ENCODE measurements at regions not wholly inside any gene's neighbourhood (a gene's known extent, or its start where the extent isn't known, plus 50 kb on each side); places are given as distances from the start of the nearest gene placed in this dataset.

- TF ChIP-seq, protein P1, sequence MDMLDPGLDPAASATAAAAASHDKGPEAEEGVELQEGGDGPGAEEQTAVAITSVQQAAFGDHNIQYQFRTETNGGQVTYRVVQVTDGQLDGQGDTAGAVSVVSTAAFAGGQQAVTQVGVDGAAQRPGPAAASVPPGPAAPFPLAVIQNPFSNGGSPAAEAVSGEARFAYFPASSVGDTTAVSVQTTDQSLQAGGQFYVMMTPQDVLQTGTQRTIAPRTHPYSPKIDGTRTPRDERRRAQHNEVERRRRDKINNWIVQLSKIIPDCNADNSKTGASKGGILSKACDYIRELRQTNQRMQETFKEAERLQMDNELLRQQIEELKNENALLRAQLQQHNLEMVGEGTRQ (IDR thresholded peaks at IDR 0.05; ENCODE audit: low read length) = no peak
- no peak for TF ChIP-seq TAF1 (IDR thresholded peaks at IDR 0.05; ENCODE audit: low read depth, low read length)
- no peak for TF ChIP-seq KDM5A (IDR thresholded peaks at IDR 0.05; ENCODE audit: low read length)
- TF ChIP-seq RXRA (IDR thresholded peaks at IDR 0.05; ENCODE audit: insufficient read depth, low read depth, low read length) = no peak
- no peak for TF ChIP-seq BRCA1 (IDR thresholded peaks at IDR 0.05; ENCODE audit: low read depth, low read length)
- TF ChIP-seq GTF2F1 (IDR thresholded peaks at IDR 0.05; ENCODE audit: borderline replicate concordance, low read depth, low read length) = no peak
- no peak for TF ChIP-seq JUN (IDR thresholded peaks at IDR 0.05; ENCODE audit: low read depth, low read length)
- TF ChIP-seq CREB1 (IDR thresholded peaks at IDR 0.05) = no peak
- no peak for TF ChIP-seq FOSL1 (IDR thresholded peaks at IDR 0.05; ENCODE audit: insufficient read depth, low read depth, low read length)
- no peak for TF ChIP-seq E2F6 (IDR thresholded peaks at IDR 0.05)
- no peak overlapping the region for H3K23ac ChIP-seq (ENCODE audit: insufficient read length)
- H3K36me3 ChIP-seq (ENCODE audit: control insufficient read depth in 2 of 4, insufficient read depth in 4 of 4, low read length in 3 of 4) = no peaks in the 10 kb centered on the region
- no peak overlapping the region for H2BK5ac ChIP-seq (ENCODE audit: low read depth, low read length)
- no peak overlapping the region for H4K91ac ChIP-seq (replicated peaks; ENCODE audit: insufficient read length, low read length)
- H3K79me2 ChIP-seq (ENCODE audit: control insufficient read depth in 1 of 2, insufficient read depth in 2 of 2, low read length in 2 of 2) = no peaks in the 10 kb centered on the region
- 89% methylated on average over 13 of the region's 13 CpGs; no CpG with 5 or more reads in 1 of the 2 experiments for WGBS, 2 experiments (ENCODE audit: extremely low coverage in 1 of 2, insufficient coverage in 1 of 2, insufficient read length in 1 of 2, insufficient replicate concordance in 2 of 2, low coverage in 1 of 2, low lambda C conversion rate in 2 of 2, missing lambda C conversion rate in 1 of 2)
- no peak overlapping the region for H3K18ac ChIP-seq (ENCODE audit: extremely low read depth, low read length)
- no peak overlapping the region; the same call in 1 of the 2 replicates for H4K8ac ChIP-seq (ENCODE audit: extremely low read depth, insufficient read depth, low read length)
- no peak overlapping the region for H2BK15ac ChIP-seq (ENCODE audit: low read length)
- no peak overlapping the region for H2AK5ac ChIP-seq (ENCODE audit: low read depth, low read length)
- peaks cover 0 to 7% of the 10 kb centered on the region in 2 experiments; a peak in 1 of 4 replicates for H3K9me3 ChIP-seq (ENCODE audit: insufficient read depth in 2 of 2, low read depth in 1 of 2, low read length in 1 of 2)
- H4K20me1 ChIP-seq (replicated peaks in 1 of 2; ENCODE audit: control insufficient read depth in 1 of 2, insufficient read depth in 2 of 2, low read length in 2 of 2) = no peaks in the 10 kb centered on the region
- H3K23me2 ChIP-seq (ENCODE audit: low read depth, low read length) = no peaks in the 10 kb centered on the region
- H3K9ac ChIP-seq (replicated peaks in 1 of 4; ENCODE audit: extremely low read depth in 1 of 4, low read depth in 3 of 4, low read length in 3 of 4) = no peak overlapping the region
- no peaks in the 10 kb centered on the region for H3K79me1 ChIP-seq (ENCODE audit: low read depth, low read length)
- FAIRE-seq (no peak), DNase-seq (ENCODE audit: low read depth in 1 of 2, low spot score in 2 of 2) (no peak)
- no peak overlapping the region for H3K27ac ChIP-seq (ENCODE audit: low read depth, low read length)
- no peak overlapping the region for H3K14ac ChIP-seq (ENCODE audit: insufficient read length)
- no peak overlapping the region for H2BK20ac ChIP-seq (ENCODE audit: low read length)
- no peak overlapping the region for H2BK120ac ChIP-seq (replicated peaks; ENCODE audit: low read depth, low read length)
- H3K4ac ChIP-seq (replicated peaks; ENCODE audit: insufficient read length, low read depth, low read length) = no peak overlapping the region
- no peak overlapping the region for H2BK12ac ChIP-seq (ENCODE audit: low read depth, low read length)
- H3K27me3 ChIP-seq (replicated peaks in 1 of 4; ENCODE audit: control insufficient read depth in 3 of 4, extremely low read depth in 1 of 4, insufficient read depth in 3 of 4, low read length in 3 of 4) = no peaks in the 10 kb centered on the region
- H3K4me1 ChIP-seq (replicated peaks in 1 of 4; ENCODE audit: control insufficient read depth in 3 of 4, insufficient read depth in 4 of 4, low read length in 3 of 4) = no peaks in the 10 kb centered on the region
- ChIA-PET CTCF (ENCODE audit: partially characterized antibody) (no interaction called here), POLR2A (ENCODE audit: partially characterized antibody) (no interaction called here)
- no peak overlapping the region for H3K4me3 ChIP-seq (ENCODE audit: extremely low read depth in 1 of 4, insufficient read depth in 2 of 4, low read depth in 3 of 4, low read length in 4 of 4)
- H4K5ac ChIP-seq (ENCODE audit: insufficient read length, low read depth, low read length) = no peak overlapping the region
- H3K4me2 ChIP-seq (ENCODE audit: insufficient read depth in 1 of 2, low read depth in 2 of 2, low read length in 2 of 2) = no peak overlapping the region
- H2AFZ ChIP-seq (ENCODE audit: low read length) = no peak overlapping the region
- H3K56ac ChIP-seq (replicated peaks; ENCODE audit: insufficient read length, low read depth, low read length) = no peak overlapping the region
These were observed 948.4 kb upstream of the EYS start for GRCh38 chr6:66655420-66655819.

Data from H1 (cell line).